ENCODE measurements at regions not wholly inside any gene's neighbourhood (a gene's known extent, or its start where the extent isn't known, plus 50 kb on each side); places are given as distances from the start of the nearest gene placed in this dataset.

- CTCF ChIA-PET (ENCODE audit: unreplicated experiment) = no interaction called here
- Histone ChIP-seq H3K27ac (ENCODE audit: low read depth, low read length, poor library complexity, severe bottlenecking) (no peak overlapping the region), H3K79me2 (ENCODE audit: insufficient read depth, low read depth, low read length) (no peaks in the 10 kb centered on the region), H3K4me1 (ENCODE audit: insufficient read depth, low read length, poor library complexity, severe bottlenecking) (no peaks in the 10 kb centered on the region), H3K36me3 (ENCODE audit: insufficient read depth, low read length) (no peaks in the 10 kb centered on the region), H3K9me3 (ENCODE audit: low read length) (no peaks in the 10 kb centered on the region), H3K9me2 (ENCODE audit: insufficient read depth, low read length) (no peaks in the 10 kb centered on the region), H2AFZ (ENCODE audit: low read length) (no peak overlapping the region), H3K4me2 (ENCODE audit: low read length) (no peak overlapping the region), H3K4me3 (ENCODE audit: low read depth, low read length, poor library complexity, severe bottlenecking) (no peak overlapping the region), H4K20me1 (ENCODE audit: insufficient read depth, low read length) (no peaks in the 10 kb centered on the region)
- no peak for DNase-seq (ENCODE audit: low spot score)
- TF ChIP-seq EZH2phosphoT487 (IDR thresholded peaks at IDR 0.05; ENCODE audit: borderline replicate concordance, low read depth, low read length) (no peak), CTCF (conservative IDR thresholded peaks at IDR 0.05; ENCODE audit: low read length) (no peak)
- intact Hi-C loops (cut with micrococcal nuclease; ENCODE audit: unreplicated experiment) = no loop called here
- POLR2A ChIA-PET = no interaction called here
- no TSS peak for BruUV-seq (replicated peaks)
These were observed 443.4 kb upstream of the C1orf87 start for GRCh38 chr1:60516996-60517395.

GRCh38 chr1:60510162-60510561 is 436.6 kb upstream of the C1orf87 start:
- Histone ChIP-seq H3K4me2 (ENCODE audit: low read length) (no peak overlapping the region), H3K4me3 (ENCODE audit: low read depth, low read length, poor library complexity, severe bottlenecking) (no peak overlapping the region), H2AFZ (ENCODE audit: low read length) (no peak overlapping the region), H3K9me3 (ENCODE audit: low read length) (no peaks in the 10 kb centered on the region), H3K27ac (ENCODE audit: low read depth, low read length, poor library complexity, severe bottlenecking) (no peak overlapping the region), H4K20me1 (ENCODE audit: insufficient read depth, low read length) (no peaks in the 10 kb centered on the region), H3K79me2 (ENCODE audit: insufficient read depth, low read depth, low read length) (no peaks in the 10 kb centered on the region), H3K9me2 (ENCODE audit: insufficient read depth, low read length) (no peaks in the 10 kb centered on the region), H3K36me3 (ENCODE audit: insufficient read depth, low read length) (no peaks in the 10 kb centered on the region), H3K4me1 (ENCODE audit: insufficient read depth, low read length, poor library complexity, severe bottlenecking) (no peaks in the 10 kb centered on the region)
- intact Hi-C loops (cut with micrococcal nuclease; ENCODE audit: unreplicated experiment) = no loop called here
- TF ChIP-seq EZH2phosphoT487 (IDR thresholded peaks at IDR 0.05; ENCODE audit: borderline replicate concordance, low read depth, low read length) (no peak), CTCF (conservative IDR thresholded peaks at IDR 0.05; ENCODE audit: low read length) (no peak)
- CTCF ChIA-PET (ENCODE audit: unreplicated experiment) = no interaction called here
- no peak for DNase-seq (ENCODE audit: low spot score)
- no TSS peak for BruUV-seq (replicated peaks)
- POLR2A ChIA-PET = no interaction called here

GRCh38 chr1:60504206-60504840 is 430.8 kb upstream of the C1orf87 start:
- Histone ChIP-seq H3K79me2 (ENCODE audit: insufficient read depth, low read depth, low read length) (no peaks in the 10 kb centered on the region), H3K9me3 (ENCODE audit: low read length) (no peaks in the 10 kb centered on the region), H3K4me3 (ENCODE audit: low read depth, low read length, poor library complexity, severe bottlenecking) (no peak overlapping the region), H3K9me2 (ENCODE audit: insufficient read depth, low read length) (no peaks in the 10 kb centered on the region), H2AFZ (ENCODE audit: low read length) (no peak overlapping the region), H4K20me1 (ENCODE audit: insufficient read depth, low read length) (no peaks in the 10 kb centered on the region), H3K27ac (ENCODE audit: low read depth, low read length, poor library complexity, severe bottlenecking) (no peak overlapping the region), H3K4me2 (ENCODE audit: low read length) (no peak overlapping the region), H3K4me1 (ENCODE audit: insufficient read depth, low read length, poor library complexity, severe bottlenecking) (no peaks in the 10 kb centered on the region), H3K36me3 (ENCODE audit: insufficient read depth, low read length) (no peaks in the 10 kb centered on the region)
- ChIA-PET POLR2A (no interaction called here), CTCF (ENCODE audit: unreplicated experiment) (no interaction called here)
- no TSS peak for BruUV-seq (replicated peaks)
- intact Hi-C loops (cut with micrococcal nuclease; ENCODE audit: unreplicated experiment) = no loop called here
- TF ChIP-seq EZH2phosphoT487 (IDR thresholded peaks at IDR 0.05; ENCODE audit: borderline replicate concordance, low read depth, low read length) = no peak
- TF ChIP-seq CTCF (conservative IDR thresholded peaks at IDR 0.05; ENCODE audit: low read length) = no peak
- DNase-seq (ENCODE audit: low spot score) = no peak

Measured in OCI-LY7 (cell line).